Naive thymus-derived CD4-positive, alpha-beta T cell (primary cell): ENCODE measurements at regions not wholly inside any gene's neighbourhood (a gene's known extent, or its start where the extent isn't known, plus 50 kb on each side); places are given as distances from the start of the nearest gene placed in this dataset.

Experiments
- ATAC-seq: fragments of 150-1000 bp; cut with Tn5 transposase; 2 replicates; pipeline ENCODE4 v1.10.0; 2021; ENCODE audit warnings: mild to moderate bottlenecking, moderate library complexity
- CTCF ChIA-PET: fragments of 350-600 bp; sonication (Branson Sonifier 250); formaldehyde crosslinking; loops from one replicate; lab custom pipeline; 2021; ENCODE audit warnings: antibody characterized with exemption; lab: Charles Lee
- POLR2A ChIA-PET: fragments of 350-600 bp; sonication (Branson Sonifier 250); formaldehyde crosslinking; loops from one replicate; lab custom pipeline; 2021; ENCODE audit warnings: antibody characterized with exemption, inconsistent platforms; lab: Charles Lee
- DNase-seq, 9 donors: peaks; one replicate each; pipeline versions ENCODE4 v3.0.0 to v3.0.0-alpha.2; 2020 to 2022; ENCODE audit warnings: mixed read lengths in 1 of 9
- H3K27ac ChIP-seq: one replicate; pipeline ENCODE4 v1.7.0; 2013; ENCODE audit warnings: mild to moderate bottlenecking, low read depth, low read length, moderate library complexity
- H3K27me3 ChIP-seq, 2 donors: one replicate each; pipeline ENCODE4 v1.7.0; 2013; ENCODE audit warnings: low read length in 2 of 2, mild to moderate bottlenecking in 2 of 2, moderate library complexity in 2 of 2; ENCODE audit not compliant: control insufficient read depth in 2 of 2, insufficient read depth in 2 of 2
- H3K36me3 ChIP-seq, 3 experiments: 1 replicate in 2 of 3; 2 replicates in 1 of 3; pipeline ENCODE4 v1.7.0; 2013; ENCODE audit warnings: low read length in 3 of 3, mild to moderate bottlenecking in 3 of 3, moderate library complexity in 1 of 3; ENCODE audit not compliant: insufficient read depth in 3 of 3, control insufficient read depth in 2 of 3
- H3K4me1 ChIP-seq, 2 donors: one replicate each; pipeline ENCODE4 v1.7.0; 2013; ENCODE audit warnings: low read length in 2 of 2, mild to moderate bottlenecking in 2 of 2, moderate library complexity in 1 of 2; ENCODE audit not compliant: control insufficient read depth in 2 of 2, insufficient read depth in 2 of 2
- H3K4me3 ChIP-seq: 2 replicates; pipeline ENCODE4 v1.7.0; 2013; ENCODE audit warnings: mild to moderate bottlenecking, low read length
- H3K9me3 ChIP-seq, 3 experiments: 1 replicate in 2 of 3; 2 replicates in 1 of 3; pipeline ENCODE4 v1.7.0; 2013; ENCODE audit warnings: low read length in 3 of 3; ENCODE audit not compliant: control insufficient read depth in 2 of 3
- H3K27ac Mint-ChIP-seq, 9 donors: one replicate each; pipeline ENCODE4 v1.8.0; 2020 to 2022; ENCODE audit warnings: mixed read lengths in 9 of 9, mild to moderate bottlenecking in 8 of 9, moderate library complexity in 5 of 9, inconsistent platforms in 2 of 9
- H3K27me3 Mint-ChIP-seq, 5 donors: one replicate each; pipeline ENCODE4 v1.8.0; 2021 to 2022; ENCODE audit warnings: mixed read lengths in 5 of 5, mild to moderate bottlenecking in 1 of 5
- H3K36me3 Mint-ChIP-seq, 5 donors: one replicate each; pipeline ENCODE4 v1.8.0; 2020 to 2022; ENCODE audit warnings: mixed read lengths in 5 of 5, mild to moderate bottlenecking in 3 of 5, inconsistent platforms in 1 of 5
- H3K4me1 Mint-ChIP-seq, 7 donors: one replicate each; pipeline ENCODE4 v1.8.0; 2020 to 2022; ENCODE audit warnings: mixed read lengths in 7 of 7, mild to moderate bottlenecking in 3 of 7, inconsistent platforms in 1 of 7
- H3K4me3 Mint-ChIP-seq, 10 donors: one replicate each; pipeline ENCODE4 v1.8.0; 2020 to 2022; ENCODE audit warnings: mild to moderate bottlenecking in 10 of 10, mixed read lengths in 10 of 10, moderate library complexity in 6 of 10, inconsistent platforms in 2 of 10
- H3K9me3 Mint-ChIP-seq, 11 donors: one replicate each; pipeline ENCODE4 v1.8.0; 2020 to 2022; ENCODE audit warnings: mixed read lengths in 11 of 11, mild to moderate bottlenecking in 4 of 11, inconsistent platforms in 1 of 11, moderate library complexity in 1 of 11
- intact Hi-C, 2 donors: fragments of 100-400 bp; cut with micrococcal nuclease; formaldehyde crosslinking; loops; one replicate each; pipeline ENCODE4 v1.15.1; 2023

DNA sequence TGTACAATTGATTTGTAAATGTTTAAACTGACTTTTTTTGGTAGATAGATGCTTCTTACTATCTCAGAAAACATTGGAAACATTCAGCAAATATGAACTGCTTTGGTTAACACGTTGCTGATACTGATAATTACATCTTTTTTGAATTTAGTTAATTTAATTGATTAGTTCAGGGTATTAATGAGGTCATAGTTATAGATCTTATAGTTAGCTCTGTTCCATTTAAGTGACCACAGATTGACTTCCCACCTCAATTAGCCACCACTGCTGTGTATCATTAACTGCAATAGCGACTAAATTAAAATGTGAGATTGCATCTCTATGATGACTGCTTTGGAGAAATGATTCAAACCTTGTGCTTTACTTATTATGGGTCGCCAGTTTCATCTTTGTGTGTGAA, 407.1 kb upstream of the EDIL3 start:
- H3K4me1 Mint-ChIP-seq = no peaks in the 10 kb centered on the region
- DNase-seq (no peak), ATAC-seq (no peak)
- intact Hi-C loops = no loop called here
- Histone ChIP-seq H3K9me3 (no peaks in the 10 kb centered on the region), H3K36me3 (no peaks in the 10 kb centered on the region), H3K27ac (no peak overlapping the region), H3K27me3 (no peaks in the 10 kb centered on the region), H3K4me1 (no peaks in the 10 kb centered on the region), H3K4me3 (no peak overlapping the region)
- peaks cover 0 to 12% (median 1%) of the 10 kb centered on the region in 11 donors for H3K9me3 Mint-ChIP-seq
- no peaks in the 10 kb centered on the region for H3K36me3 Mint-ChIP-seq
- no peak overlapping the region for H3K27ac Mint-ChIP-seq
- POLR2A ChIA-PET = no interaction called here
- no peaks in the 10 kb centered on the region for H3K27me3 Mint-ChIP-seq
- CTCF ChIA-PET = no interaction called here
- no peak overlapping the region for H3K4me3 Mint-ChIP-seq

DNA sequence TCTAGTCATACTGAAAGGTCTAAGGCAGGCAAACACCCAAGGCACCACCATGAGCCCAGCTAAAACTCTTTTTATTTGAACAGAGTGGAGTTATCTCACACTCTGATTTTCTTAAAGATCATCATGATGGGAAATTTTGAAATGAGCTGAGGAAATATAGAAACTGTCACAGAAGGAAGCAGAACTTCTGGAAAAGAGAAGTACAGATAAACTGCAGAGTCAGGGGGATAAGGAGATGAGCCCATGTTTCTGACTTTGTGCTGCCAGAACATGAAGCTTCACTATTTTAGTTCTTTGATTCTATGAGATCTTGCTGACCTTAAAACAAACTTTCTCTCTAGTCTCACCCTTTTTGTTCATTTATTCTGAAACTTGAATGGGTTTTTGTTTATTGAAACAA, 406.5 kb upstream of the EDIL3 start:
- ATAC-seq (peak; percentile 60), DNase-seq (no peak)
- Histone ChIP-seq H3K4me1 (no peaks in the 10 kb centered on the region), H3K27ac (no peak overlapping the region), H3K36me3 (no peaks in the 10 kb centered on the region), H3K9me3 (no peaks in the 10 kb centered on the region), H3K4me3 (no peak overlapping the region), H3K27me3 (no peaks in the 10 kb centered on the region)
- Mint-ChIP-seq H3K36me3 (no peaks in the 10 kb centered on the region), H3K4me1 (no peaks in the 10 kb centered on the region), H3K4me3 (no peak overlapping the region), H3K27ac (no peak overlapping the region), H3K9me3 (peaks cover 0 to 9% (median 0%) of the 10 kb centered on the region in 11 donors), H3K27me3 (no peaks in the 10 kb centered on the region)
- intact Hi-C loops = no loop called here
- CTCF ChIA-PET = no interaction called here
- POLR2A ChIA-PET = no interaction called here

DNA sequence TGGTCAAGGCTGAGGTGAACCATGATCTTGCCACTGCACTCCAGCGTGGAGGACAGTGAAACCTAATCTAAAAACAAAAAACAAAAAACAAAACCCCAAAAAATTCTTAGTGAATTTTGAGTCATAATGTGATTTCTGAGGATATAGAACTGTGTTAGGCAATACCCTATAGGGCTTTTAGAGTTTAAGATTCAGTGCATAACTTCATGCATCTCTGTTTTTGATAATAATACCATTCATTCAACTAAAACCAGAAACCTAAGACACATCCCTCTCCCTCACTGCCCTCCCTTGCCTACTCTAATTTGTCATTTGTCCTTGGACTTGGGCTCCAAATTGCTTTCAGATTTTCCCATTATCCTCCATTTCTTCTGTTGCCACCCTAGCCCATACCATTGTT, 405.7 kb upstream of the EDIL3 start:
- H3K27me3 ChIP-seq = no peaks in the 10 kb centered on the region
- POLR2A ChIA-PET = no interaction called here
- Mint-ChIP-seq H3K27me3 (no peaks in the 10 kb centered on the region), H3K36me3 (no peaks in the 10 kb centered on the region), H3K4me1 (no peaks in the 10 kb centered on the region), H3K9me3 (peaks cover 0 to 9% (median 0%) of the 10 kb centered on the region in 11 donors), H3K27ac (no peak overlapping the region), H3K4me3 (no peak overlapping the region)
- intact Hi-C loops = no loop called here
- no peak overlapping the region for H3K4me3 ChIP-seq
- H3K36me3 ChIP-seq = no peaks in the 10 kb centered on the region
- H3K9me3 ChIP-seq = no peaks in the 10 kb centered on the region
- DNase-seq (no peak), ATAC-seq (no peak)
- no peak overlapping the region for H3K27ac ChIP-seq
- CTCF ChIA-PET = no interaction called here
- H3K4me1 ChIP-seq = no peaks in the 10 kb centered on the region

DNA sequence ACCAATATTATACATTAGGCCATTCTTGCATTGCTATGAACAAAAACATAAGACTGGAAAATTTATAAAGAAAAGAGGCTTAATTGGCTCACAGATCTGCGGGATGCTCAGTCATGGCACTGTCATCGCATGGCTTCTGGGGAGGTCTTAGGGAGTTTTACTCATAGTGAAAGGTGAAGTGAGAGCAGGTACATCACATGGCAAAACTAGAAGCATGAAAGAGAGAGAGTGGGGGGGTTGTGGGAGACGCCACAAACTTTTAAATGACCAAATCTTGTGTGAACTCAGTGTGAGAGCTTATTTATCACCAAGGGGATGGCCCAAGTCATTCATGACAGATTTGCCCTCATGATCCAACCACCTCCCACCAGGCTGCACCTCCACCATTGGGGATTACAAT, 398.3 kb upstream of the EDIL3 start:
- H3K9me3 ChIP-seq = no peaks in the 10 kb centered on the region
- no peaks in the 10 kb centered on the region for H3K27me3 ChIP-seq
- Mint-ChIP-seq H3K4me1 (no peaks in the 10 kb centered on the region), H3K9me3 (peaks cover 0 to 6% (median 0%) of the 10 kb centered on the region in 11 donors), H3K27ac (no peak overlapping the region), H3K4me3 (no peak overlapping the region), H3K36me3 (no peaks in the 10 kb centered on the region), H3K27me3 (peaks cover 0 to 3% (median 0%) of the 10 kb centered on the region in 5 donors)
- H3K4me1 ChIP-seq = no peaks in the 10 kb centered on the region
- intact Hi-C loops = loop anchor here in 1 of 2 donors (10.0 kb wide), 1 partner anchor 1068 kb away; no protein-coding TSS in a partner anchor
- DNase-seq = no peak
- POLR2A ChIA-PET = no interaction called here
- H3K36me3 ChIP-seq = no peaks in the 10 kb centered on the region
- H3K4me3 ChIP-seq = no peak overlapping the region
- CTCF ChIA-PET = no interaction called here
- ATAC-seq = no peak
- H3K27ac ChIP-seq = no peak overlapping the region

GRCh38 chr5:84779186-84779585, 394.5 kb upstream of the EDIL3 start:
- H3K4me1 ChIP-seq = no peaks in the 10 kb centered on the region
- no peak overlapping the region for H3K4me3 Mint-ChIP-seq
- ATAC-seq (no peak), DNase-seq (no peak)
- H3K36me3 Mint-ChIP-seq = no peaks in the 10 kb centered on the region
- CTCF ChIA-PET = no interaction called here
- no peak overlapping the region for H3K27ac Mint-ChIP-seq
- intact Hi-C loops = no loop called here
- H3K9me3 Mint-ChIP-seq = peaks cover 0 to 5% (median 0%) of the 10 kb centered on the region in 11 donors
- H3K36me3 ChIP-seq = no peaks in the 10 kb centered on the region
- peaks cover 0 to 3% (median 0%) of the 10 kb centered on the region in 5 donors for H3K27me3 Mint-ChIP-seq
- H3K27ac ChIP-seq = no peak overlapping the region
- POLR2A ChIA-PET = no interaction called here
- no peaks in the 10 kb centered on the region for H3K9me3 ChIP-seq
- no peaks in the 10 kb centered on the region for H3K4me1 Mint-ChIP-seq
- no peak overlapping the region for H3K4me3 ChIP-seq
- no peaks in the 10 kb centered on the region for H3K27me3 ChIP-seq

GRCh38 chr5:84764227-84764626, 379.5 kb upstream of the EDIL3 start:
- intact Hi-C loops = no loop called here
- H3K36me3 ChIP-seq = no peaks in the 10 kb centered on the region

DNA sequence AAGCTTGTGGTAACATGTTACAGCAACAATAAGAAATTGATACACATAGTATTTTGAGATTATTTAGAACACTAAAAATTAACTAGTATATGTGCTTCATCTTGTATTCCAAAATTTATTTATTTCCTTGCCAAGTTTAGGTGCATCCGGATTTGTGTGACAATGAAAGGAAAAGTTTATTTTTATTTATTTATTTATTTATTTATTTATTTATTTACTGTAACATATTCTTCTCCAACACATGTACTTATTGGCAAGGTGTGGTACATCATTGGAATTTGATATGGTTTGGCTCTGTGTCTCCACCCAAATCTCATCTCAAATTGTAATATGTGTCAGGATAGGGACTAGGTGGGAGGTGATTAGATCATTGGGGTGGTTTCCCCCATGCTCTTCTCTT, 373.3 kb upstream of the EDIL3 start:
- Histone ChIP-seq H3K4me1 (no peaks in the 10 kb centered on the region), H3K4me3 (no peak overlapping the region), H3K27ac (no peak overlapping the region), H3K9me3 (no peaks in the 10 kb centered on the region), H3K27me3 (no peaks in the 10 kb centered on the region), H3K36me3 (no peaks in the 10 kb centered on the region)
- ChIA-PET CTCF (no interaction called here), POLR2A (no interaction called here)
- no peaks in the 10 kb centered on the region for H3K27me3 Mint-ChIP-seq
- DNase-seq = no peak
- H3K4me3 Mint-ChIP-seq = no peak overlapping the region
- peaks cover 0 to 19% (median 0%) of the 10 kb centered on the region in 11 donors for H3K9me3 Mint-ChIP-seq
- H3K36me3 Mint-ChIP-seq = no peaks in the 10 kb centered on the region
- no peaks in the 10 kb centered on the region for H3K4me1 Mint-ChIP-seq
- intact Hi-C loops = no loop called here
- no peak overlapping the region for H3K27ac Mint-ChIP-seq
- ATAC-seq = no peak

More at GRCh38 chr5:84764227-84764626, 379.5 kb upstream of the EDIL3 start:
- Mint-ChIP-seq H3K27ac (no peak overlapping the region), H3K36me3 (no peaks in the 10 kb centered on the region), H3K4me1 (no peaks in the 10 kb centered on the region), H3K4me3 (no peak overlapping the region), H3K27me3 (no peaks in the 10 kb centered on the region), H3K9me3 (peaks cover 0 to 20% (median 3%) of the 10 kb centered on the region in 11 donors)
- DNase-seq (no peak), ATAC-seq (no peak)
- no peaks in the 10 kb centered on the region for H3K27me3 ChIP-seq
- POLR2A ChIA-PET = no interaction called here
- H3K4me1 ChIP-seq = no peaks in the 10 kb centered on the region
- CTCF ChIA-PET = no interaction called here
- H3K27ac ChIP-seq = no peak overlapping the region
- no peak overlapping the region for H3K4me3 ChIP-seq
- peaks cover 0 to 7% (median 0%) of the 10 kb centered on the region in 3 experiments for H3K9me3 ChIP-seq
